HG03039 (cell line): ENCODE measurements at regions not wholly inside any gene's neighbourhood (a gene's known extent, or its start where the extent isn't known, plus 50 kb on each side); places are given as distances from the start of the nearest gene placed in this dataset.
"Not testable (repeated sequence)": the region's sequence is repeated elsewhere in the genome, so short reads cannot be mapped to it uniquely, and the experiment has no call there.

ENCODE experiments used
- ATAC-seq: cut with Tn5 transposase; IDR thresholded peaks from one replicate; pipeline ENCODE4 v1.9.1; 2021; ENCODE audit warnings: mild to moderate bottlenecking, moderate library complexity; ENCODE audit not compliant: unreplicated experiment

- no peak for ATAC-seq
Observed at GRCh38 chr5:175347931-175348330, 96.1 kb downstream of the DRD1 start.

- no peak for ATAC-seq
Observed at GRCh38 chr5:175347027-175347426, 97.0 kb downstream of the DRD1 start.

- no peak for ATAC-seq
Observed at GRCh38 chr5:175344331-175345195, 99.4 kb downstream of the DRD1 start.

- no peak for ATAC-seq
Observed at GRCh38 chr5:175343308-175343707, 100.7 kb downstream of the DRD1 start.

- no peak for ATAC-seq
Observed at GRCh38 chr5:175340180-175340579, 103.8 kb downstream of the DRD1 start.

GRCh38 chr5:175337680-175338079 lies 106.3 kb downstream of the DRD1 start:
- no peak for ATAC-seq

GRCh38 chr5:175336781-175337180 lies 107.2 kb downstream of the DRD1 start:
- ATAC-seq: no peak

- ATAC-seq: no peak
Observed at GRCh38 chr5:175335691-175336090, 108.3 kb downstream of the DRD1 start.

- not testable (repeated sequence) for ATAC-seq
Observed at GRCh38 chr5:175331173-175332036, 112.6 kb downstream of the DRD1 start.

GRCh38 chr5:175329976-175330375 lies 114.0 kb downstream of the DRD1 start:
- ATAC-seq: no peak

GRCh38 chr5:175328687-175329086 lies 115.3 kb downstream of the DRD1 start:
- no peak for ATAC-seq

GRCh38 chr5:175328176-175328575 lies 115.8 kb downstream of the DRD1 start:
- no peak for ATAC-seq

- no peak for ATAC-seq
Observed at GRCh38 chr5:175325681-175326080, 118.3 kb downstream of the DRD1 start.

GRCh38 chr5:175321927-175322532 lies 122.0 kb downstream of the DRD1 start:
- no peak for ATAC-seq

- ATAC-seq: no peak
Observed at GRCh38 chr5:175319199-175319598, 124.8 kb downstream of the DRD1 start.

- no peak for ATAC-seq
Observed at GRCh38 chr5:175317872-175318271, 126.1 kb downstream of the DRD1 start.

- no peak for ATAC-seq
Observed at GRCh38 chr5:175309218-175309810, 134.7 kb downstream of the DRD1 start.

GRCh38 chr5:175308701-175309100 lies 135.3 kb downstream of the DRD1 start:
- ATAC-seq: no peak

- ATAC-seq: no peak
Observed at GRCh38 chr5:175306381-175306780, 137.6 kb downstream of the DRD1 start.

GRCh38 chr5:175305251-175305650 lies 138.7 kb downstream of the DRD1 start:
- no peak for ATAC-seq

- no peak for ATAC-seq
Observed at GRCh38 chr5:175290379-175290778, 153.6 kb downstream of the DRD1 start.
